HG03280 (cell line): ENCODE measurements at regions not wholly inside any gene's neighbourhood (a gene's known extent, or its start where the extent isn't known, plus 50 kb on each side); places are given as distances from the start of the nearest gene placed in this dataset.

Experiments used
- ATAC-seq: cut with Tn5 transposase; IDR thresholded peaks from one replicate; pipeline ENCODE4 v1.9.1; 2021; ENCODE audit warnings: mild to moderate bottlenecking, moderate library complexity; ENCODE audit not compliant: unreplicated experiment

- no peak for ATAC-seq
Observed at GRCh38 chr4:11002961-11003360, 318.4 kb upstream of the CLNK start.

GRCh38 chr4:10998846-10999245 lies 314.3 kb upstream of the CLNK start:
- ATAC-seq, result no peak

GRCh38 chr4:10984815-10985214 lies 300.2 kb upstream of the CLNK start:
- no peak for ATAC-seq

GRCh38 chr4:10983885-10984640 lies 299.5 kb upstream of the CLNK start:
- ATAC-seq, result no peak

GRCh38 chr4:10983268-10983667 lies 298.7 kb upstream of the CLNK start:
- peak; percentile 47 for ATAC-seq

GRCh38 chr4:10982305-10982704 lies 297.7 kb upstream of the CLNK start:
- no peak for ATAC-seq

GRCh38 chr4:10981576-10981975 lies 297.0 kb upstream of the CLNK start:
- ATAC-seq, result no peak

GRCh38 chr4:10981096-10981495 lies 296.5 kb upstream of the CLNK start:
- no peak for ATAC-seq

GRCh38 chr4:10979032-10979431 lies 294.5 kb upstream of the CLNK start:
- no peak for ATAC-seq

GRCh38 chr4:10977534-10977933 lies 293.0 kb upstream of the CLNK start:
- ATAC-seq, result peak; percentile 59

- ATAC-seq, result no peak
Observed at GRCh38 chr4:10974371-10974770, 289.8 kb upstream of the CLNK start.

GRCh38 chr4:10973686-10974085 lies 289.1 kb upstream of the CLNK start:
- ATAC-seq, result no peak

GRCh38 chr4:10971800-10972401 lies 287.3 kb upstream of the CLNK start:
- ATAC-seq, result no peak

GRCh38 chr4:10965196-10965595 lies 280.6 kb upstream of the CLNK start:
- no peak for ATAC-seq

GRCh38 chr4:10963958-10964703 lies 279.6 kb upstream of the CLNK start:
- ATAC-seq, result no peak

- ATAC-seq, result no peak
Observed at GRCh38 chr4:10963241-10963640, 278.7 kb upstream of the CLNK start.

GRCh38 chr4:10962246-10962645 lies 277.7 kb upstream of the CLNK start:
- ATAC-seq, result no peak

GRCh38 chr4:10960389-10960788 lies 275.8 kb upstream of the CLNK start:
- ATAC-seq, result no peak

- no peak for ATAC-seq
Observed at GRCh38 chr4:10959586-10959985, 275.0 kb upstream of the CLNK start.

- no peak for ATAC-seq
Observed at GRCh38 chr4:10958226-10958856, 273.8 kb upstream of the CLNK start.

GRCh38 chr4:10951306-10951705 lies 266.7 kb upstream of the CLNK start:
- no peak for ATAC-seq
